ENCODE measurements at regions not wholly inside any gene's neighbourhood (a gene's known extent, or its start where the extent isn't known, plus 50 kb on each side); places are given as distances from the start of the nearest gene placed in this dataset.

DNA sequence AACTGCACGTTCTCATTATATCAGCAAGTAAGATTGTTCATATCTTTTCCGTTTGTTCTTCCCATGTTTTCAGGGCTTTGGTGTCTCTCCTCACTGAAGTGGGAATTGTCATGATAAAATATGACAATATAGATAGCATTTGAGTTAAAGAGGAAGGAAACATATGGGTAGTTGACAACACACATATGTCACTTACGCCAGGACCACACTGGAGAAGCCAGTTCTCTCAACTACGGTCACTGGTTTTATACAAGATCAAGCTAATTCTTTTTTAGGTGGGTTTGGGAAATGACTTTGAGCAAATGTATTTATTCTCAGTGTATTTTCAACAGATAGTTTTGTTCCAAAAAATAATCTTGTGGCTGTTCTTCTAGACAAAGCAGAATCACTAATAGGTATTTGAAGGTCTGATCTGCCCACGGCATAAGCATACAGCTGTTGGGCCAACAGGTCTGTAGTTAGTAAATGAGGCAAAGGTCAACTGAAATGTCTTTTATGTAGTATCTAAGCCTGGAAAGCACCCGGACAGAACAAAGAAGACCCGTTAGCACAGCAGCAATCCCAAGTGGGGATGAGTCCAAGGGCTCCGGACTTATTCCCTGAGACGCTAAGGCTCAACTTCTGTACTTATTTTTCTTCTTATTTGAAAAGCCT is 433.6 kb upstream of the ZP4 start:
- H3K4me2 ChIP-seq (ENCODE audit: low read depth, low read length) = no peak overlapping the region
- H3K9ac ChIP-seq (ENCODE audit: insufficient read depth, low read depth, low read length) = no peak overlapping the region
- ChIA-PET CTCF (ENCODE audit: low intra/inter-chr PET ratio, low total read pairs) (no interaction called here), POLR2A (no interaction called here)
- no peaks in the 10 kb centered on the region for H3K4me1 ChIP-seq (ENCODE audit: insufficient read depth, low read length)
- H3K4me3 ChIP-seq (replicated peaks in 1 of 3; ENCODE audit: insufficient read depth in 1 of 3, low read depth in 2 of 3, low read length in 3 of 3) = no peak overlapping the region
- no peak for ATAC-seq
- H3K79me2 ChIP-seq (ENCODE audit: insufficient read depth, low read length) = no peaks in the 10 kb centered on the region
- H3K36me3 ChIP-seq (replicated peaks in 1 of 2; ENCODE audit: control insufficient read depth in 1 of 2, insufficient read depth in 2 of 2, low read length in 2 of 2) = no peaks in the 10 kb centered on the region
- intact Hi-C loops (cut with micrococcal nuclease; ENCODE audit: unreplicated experiment) (no loop called here), in situ Hi-C loops (cut with HindIII; ENCODE audit: extremely low pct_ligation_motif_present, low pct_unique_long_range_greater_than_20kb) (no loop called here)
- H3K9me3 ChIP-seq (ENCODE audit: low read length) = peaks cover 93% of the 10 kb centered on the region
- no peak overlapping the region for H3K27ac ChIP-seq (ENCODE audit: extremely low read length, insufficient read depth, low read length)
- FAIRE-seq = no peak
- H3K27me3 ChIP-seq (ENCODE audit: control insufficient read depth in 1 of 2, insufficient read depth in 2 of 2, low read length in 2 of 2) = no peaks in the 10 kb centered on the region
- no TSS peak for BruUV-seq (replicated peaks)
- 41% methylated on average over 9 of the region's 9 CpGs for WGBS (ENCODE audit: low lambda C conversion rate)
- H4K20me1 ChIP-seq (ENCODE audit: insufficient read depth, low read length) = no peaks in the 10 kb centered on the region
- H2AFZ ChIP-seq (ENCODE audit: low read length) = no peak overlapping the region
- DNase-seq (ENCODE audit: low spot score) = no peak
- TF ChIP-seq ZFAT (CRISPR knock-in tag; conservative IDR thresholded peaks at IDR 0.05) (no peak), KLF12 (CRISPR knock-in tag; IDR thresholded peaks at IDR 0.05; ENCODE audit: borderline replicate concordance) (no peak), ZNF710 (CRISPR knock-in tag; IDR thresholded peaks at IDR 0.05; ENCODE audit: borderline replicate concordance) (no peak), YY1 (IDR thresholded peaks at IDR 0.05; ENCODE audit: insufficient read depth, insufficient replicate concordance, low read depth, low read length) (no peak), TFDP2 (CRISPR knock-in tag; IDR thresholded peaks at IDR 0.05) (no peak), NAIF1 (CRISPR knock-in tag; IDR thresholded peaks at IDR 0.05; ENCODE audit: borderline replicate concordance) (no peak), SRF (IDR thresholded peaks at IDR 0.05; ENCODE audit: low read depth, low read length) (no peak), HOXD1 (CRISPR knock-in tag; IDR thresholded peaks at IDR 0.05) (no peak), ZNF329 (CRISPR knock-in tag; IDR thresholded peaks at IDR 0.05; ENCODE audit: low read depth) (no peak), SSRP1 (CRISPR knock-in tag; IDR thresholded peaks at IDR 0.05) (no peak), ZBTB49 (CRISPR knock-in tag; IDR thresholded peaks at IDR 0.05; ENCODE audit: borderline replicate concordance) (no peak)
- TF ChIP-seq, protein P1, sequence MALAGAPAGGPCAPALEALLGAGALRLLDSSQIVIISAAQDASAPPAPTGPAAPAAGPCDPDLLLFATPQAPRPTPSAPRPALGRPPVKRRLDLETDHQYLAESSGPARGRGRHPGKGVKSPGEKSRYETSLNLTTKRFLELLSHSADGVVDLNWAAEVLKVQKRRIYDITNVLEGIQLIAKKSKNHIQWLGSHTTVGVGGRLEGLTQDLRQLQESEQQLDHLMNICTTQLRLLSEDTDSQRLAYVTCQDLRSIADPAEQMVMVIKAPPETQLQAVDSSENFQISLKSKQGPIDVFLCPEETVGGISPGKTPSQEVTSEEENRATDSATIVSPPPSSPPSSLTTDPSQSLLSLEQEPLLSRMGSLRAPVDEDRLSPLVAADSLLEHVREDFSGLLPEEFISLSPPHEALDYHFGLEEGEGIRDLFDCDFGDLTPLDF (CRISPR knock-in tag; IDR thresholded peaks at IDR 0.05) = no peak
- TF ChIP-seq, protein P2, sequence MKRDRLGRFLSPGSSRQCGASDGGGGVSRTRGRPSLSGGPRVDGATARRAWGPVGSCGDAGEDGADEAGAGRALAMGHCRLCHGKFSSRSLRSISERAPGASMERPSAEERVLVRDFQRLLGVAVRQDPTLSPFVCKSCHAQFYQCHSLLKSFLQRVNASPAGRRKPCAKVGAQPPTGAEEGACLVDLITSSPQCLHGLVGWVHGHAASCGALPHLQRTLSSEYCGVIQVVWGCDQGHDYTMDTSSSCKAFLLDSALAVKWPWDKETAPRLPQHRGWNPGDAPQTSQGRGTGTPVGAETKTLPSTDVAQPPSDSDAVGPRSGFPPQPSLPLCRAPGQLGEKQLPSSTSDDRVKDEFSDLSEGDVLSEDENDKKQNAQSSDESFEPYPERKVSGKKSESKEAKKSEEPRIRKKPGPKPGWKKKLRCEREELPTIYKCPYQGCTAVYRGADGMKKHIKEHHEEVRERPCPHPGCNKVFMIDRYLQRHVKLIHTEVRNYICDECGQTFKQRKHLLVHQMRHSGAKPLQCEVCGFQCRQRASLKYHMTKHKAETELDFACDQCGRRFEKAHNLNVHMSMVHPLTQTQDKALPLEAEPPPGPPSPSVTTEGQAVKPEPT (CRISPR knock-in tag; IDR thresholded peaks at IDR 0.05; ENCODE audit: low read depth) = no peak
